ENCODE measurements at regions not wholly inside any gene's neighbourhood (a gene's known extent, or its start where the extent isn't known, plus 50 kb on each side); places are given as distances from the start of the nearest gene placed in this dataset.
"Not testable (repeated sequence)": the region's sequence is repeated elsewhere in the genome, so short reads cannot be mapped to it uniquely, and the experiment has no call there.

DNA sequence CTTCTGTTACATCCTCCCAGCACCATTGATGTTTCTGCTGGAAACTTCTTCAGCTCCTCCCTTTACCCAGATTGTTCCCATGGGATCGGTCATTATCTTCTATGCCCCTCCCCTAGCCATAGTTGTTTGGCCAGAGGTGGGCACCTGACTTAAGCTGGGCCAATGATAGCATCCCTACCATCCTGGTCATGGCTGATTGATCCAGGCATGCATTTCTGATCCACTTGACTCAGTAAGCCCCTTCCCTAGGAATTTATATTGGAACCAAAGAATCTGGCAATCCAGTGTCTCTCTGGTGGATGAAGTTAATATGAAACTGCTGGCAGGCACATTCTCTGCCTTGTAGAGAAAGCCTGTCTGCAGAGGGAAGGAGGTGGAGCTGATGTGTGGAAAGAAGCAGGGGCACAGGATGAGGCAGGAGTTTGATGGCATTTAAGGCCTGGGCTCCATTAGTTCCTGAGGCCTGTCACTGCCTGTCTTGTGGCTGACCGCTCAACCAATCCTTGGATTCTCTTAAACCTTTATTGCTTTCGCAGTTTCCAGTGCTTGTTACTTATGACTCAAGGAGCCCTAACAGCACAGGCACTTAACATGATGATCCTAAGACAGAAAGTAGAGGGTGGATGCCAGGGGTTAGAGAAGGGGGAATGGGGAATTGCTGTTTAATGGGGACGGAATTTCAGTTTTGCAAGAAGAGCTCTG, 152.4 kb downstream of the ABCC12 start:
- no peak for DNase-seq

DNA sequence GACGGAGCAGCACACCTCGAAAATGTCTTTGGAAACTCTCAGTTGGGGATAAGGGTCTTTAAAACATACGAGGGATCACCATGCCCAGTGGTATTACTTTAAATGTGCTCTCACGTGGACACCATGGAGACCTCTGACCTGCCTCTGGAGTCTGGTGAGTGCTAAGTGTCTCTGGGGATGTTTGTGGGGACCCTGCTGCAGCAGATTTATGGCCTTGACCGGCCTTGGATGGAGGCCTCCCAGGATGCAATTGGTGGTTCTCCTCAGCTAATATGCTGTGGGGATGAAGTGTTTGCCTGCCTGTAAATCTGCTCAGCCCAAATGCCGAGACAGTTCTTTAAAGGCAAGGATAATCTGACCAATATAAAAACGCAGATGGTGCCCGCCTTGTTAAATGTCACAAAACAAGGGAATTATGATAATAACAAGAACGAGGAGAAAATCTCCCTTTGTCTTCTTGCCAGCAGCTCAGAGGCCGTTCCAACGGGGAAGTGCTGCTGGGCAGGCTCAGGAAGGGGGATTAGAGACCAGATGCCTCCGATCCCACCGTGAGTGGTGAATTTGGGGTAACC, 154.4 kb downstream of the ABCC12 start:
- DNase-seq = no peak

DNA sequence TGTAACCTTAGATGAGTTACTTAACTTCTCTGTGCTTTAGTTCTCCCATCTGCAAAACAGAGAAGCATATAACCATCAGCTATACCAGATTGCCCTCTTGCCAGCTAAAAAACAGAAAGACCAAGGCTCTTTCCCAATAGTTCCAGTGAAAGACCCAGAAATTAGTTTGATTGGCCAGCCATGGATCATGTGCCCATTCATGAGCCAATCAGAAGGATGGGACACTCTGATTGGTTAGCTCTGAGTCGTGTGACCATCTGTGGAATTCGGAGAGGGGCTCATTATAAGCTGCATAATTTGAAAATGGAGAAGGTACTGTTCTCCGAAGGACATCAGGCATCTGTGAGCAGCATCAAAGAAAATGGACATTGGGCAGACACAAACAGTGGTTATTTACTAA, 155.2 kb downstream of the ABCC12 start:
- DNase-seq = no peak

DNA sequence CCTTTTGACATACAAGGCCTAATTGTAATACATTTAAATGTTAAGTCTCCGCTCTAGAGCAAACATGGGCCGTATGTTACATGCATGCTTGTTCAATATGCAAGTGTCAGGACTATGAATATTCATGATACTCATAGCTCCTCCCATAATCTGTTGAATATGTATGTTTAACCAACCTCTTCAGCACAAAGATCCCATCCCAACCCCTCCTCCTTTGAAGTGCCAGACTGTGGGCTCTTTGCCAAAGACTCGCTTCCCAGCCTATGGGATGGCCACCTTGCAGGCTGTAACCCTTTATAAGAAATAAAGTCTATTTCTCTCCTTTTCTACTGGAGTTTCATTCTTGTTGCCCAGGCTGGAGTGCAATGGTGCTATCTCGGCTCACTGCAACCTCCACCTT, 156.2 kb downstream of the ABCC12 start:
- DNase-seq = no peak

DNA sequence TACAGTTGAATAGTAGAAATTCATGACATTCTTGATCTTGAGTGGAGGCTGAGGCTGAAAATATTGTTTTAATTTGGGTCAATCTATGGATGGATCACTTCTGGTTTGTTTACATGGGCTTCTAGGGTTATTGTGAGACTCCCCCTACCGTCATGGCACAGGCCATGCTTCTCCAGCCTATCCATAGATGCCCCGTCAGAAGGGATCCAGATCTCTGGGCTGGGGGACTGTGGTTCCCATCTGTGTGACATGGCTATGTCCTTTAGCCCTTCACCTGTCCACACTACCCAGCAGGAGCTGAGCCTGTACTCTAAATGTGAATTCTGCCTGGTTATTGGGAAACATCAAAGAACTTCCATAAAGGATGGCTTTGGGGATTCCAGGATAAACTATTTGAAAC, 160.4 kb downstream of the ABCC12 start:
- no peak for DNase-seq

DNA sequence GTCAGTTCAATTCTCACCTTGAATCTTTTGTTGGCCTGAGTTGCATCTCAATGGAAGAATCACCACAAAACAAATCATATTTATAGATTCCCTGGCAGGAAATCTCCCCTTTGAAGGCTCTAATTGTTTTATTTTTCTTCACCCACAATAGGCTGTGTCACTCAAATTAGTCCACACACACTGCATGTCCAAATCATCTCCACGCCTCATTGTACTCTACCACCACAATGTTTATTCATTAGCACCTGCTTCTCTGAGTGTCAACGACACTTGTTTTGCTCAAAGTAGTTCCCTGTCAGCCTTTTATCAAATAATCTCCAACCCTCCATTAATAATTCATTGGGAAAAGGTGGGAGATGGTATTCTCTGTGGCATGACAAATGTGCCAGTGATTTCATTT, 164.3 kb downstream of the ABCC12 start:
- DNase-seq = no peak

DNA sequence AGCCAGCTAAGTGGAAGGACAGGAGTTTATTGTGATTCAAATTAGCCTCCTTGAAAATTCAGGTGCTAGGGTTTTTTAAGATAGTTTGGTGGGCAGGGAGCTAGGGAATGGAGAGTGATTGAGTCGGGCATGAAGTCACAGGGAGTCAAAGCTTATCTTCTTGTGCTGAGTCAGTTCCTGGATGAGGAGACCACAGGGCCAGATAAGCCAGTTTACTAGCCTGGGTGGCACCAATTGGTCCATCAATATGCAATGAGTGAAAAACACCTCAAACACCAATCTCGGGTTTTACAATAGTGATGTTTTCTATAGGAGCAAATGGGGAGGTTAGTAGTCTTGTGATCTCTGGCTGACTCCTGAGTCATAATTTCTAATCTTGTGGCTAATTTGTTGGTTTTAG, 165.1 kb downstream of the ABCC12 start:
- DNase-seq = no peak

DNA sequence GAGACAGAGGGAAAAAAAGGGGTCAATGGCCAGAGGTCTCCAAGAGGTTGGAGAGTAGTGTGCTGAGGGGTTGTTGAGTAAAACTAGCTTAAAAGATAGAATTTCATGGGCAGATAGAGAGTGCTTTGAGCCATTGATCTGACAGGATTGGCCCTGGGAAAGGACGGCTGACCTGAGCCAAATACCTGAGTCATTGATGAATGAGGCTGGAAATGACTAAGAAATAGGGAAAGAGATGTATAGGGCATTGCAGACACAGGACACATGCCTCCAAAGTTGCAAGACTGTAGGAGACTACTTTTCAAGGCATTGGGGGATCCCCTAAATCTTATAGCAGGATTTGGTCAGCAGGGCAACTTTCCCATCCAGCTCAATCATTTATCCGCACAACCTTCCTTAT, 168.7 kb downstream of the ABCC12 start:
- no peak for DNase-seq

DNA sequence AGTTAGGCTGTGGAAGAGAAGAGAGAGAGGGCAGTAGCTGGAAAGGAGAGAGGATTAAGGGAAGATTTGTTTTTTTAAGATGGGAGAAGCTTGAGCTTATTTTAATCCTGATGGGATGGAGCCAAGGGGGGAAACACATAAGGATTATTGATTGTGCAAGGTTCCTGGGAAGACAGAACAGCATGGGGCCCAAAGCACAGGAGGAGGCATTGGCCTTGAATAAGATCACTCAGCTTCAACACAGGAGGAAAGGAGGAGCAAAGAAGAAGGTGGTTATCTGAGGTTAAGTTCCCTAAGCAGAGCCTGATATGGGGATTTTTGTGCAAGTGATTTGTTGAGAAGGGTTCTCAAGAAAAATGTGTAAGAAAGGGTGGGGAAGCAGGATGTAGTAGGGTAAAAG, 169.8 kb downstream of the ABCC12 start:
- DNase-seq = no peak

DNA sequence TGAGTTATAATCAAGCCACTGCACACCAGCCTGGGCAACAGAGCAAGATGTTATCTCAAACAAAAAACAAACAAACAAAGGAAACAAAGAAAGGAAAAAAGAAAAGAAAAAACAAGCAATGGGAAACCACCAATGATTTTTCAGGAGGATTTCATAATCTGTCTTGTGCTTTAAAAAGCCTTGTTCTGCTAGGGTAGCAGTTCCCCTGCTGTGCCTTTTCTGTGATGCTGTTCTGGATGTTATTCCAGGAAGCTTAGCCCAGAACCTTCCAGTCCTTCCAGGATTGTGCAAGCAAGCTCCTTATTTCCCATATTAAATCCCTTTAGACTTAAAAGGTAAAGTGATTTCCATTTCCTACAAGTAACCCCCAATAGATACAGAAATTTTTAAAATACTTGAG, 171.1 kb downstream of the ABCC12 start:
- DNase-seq = no peak

DNA sequence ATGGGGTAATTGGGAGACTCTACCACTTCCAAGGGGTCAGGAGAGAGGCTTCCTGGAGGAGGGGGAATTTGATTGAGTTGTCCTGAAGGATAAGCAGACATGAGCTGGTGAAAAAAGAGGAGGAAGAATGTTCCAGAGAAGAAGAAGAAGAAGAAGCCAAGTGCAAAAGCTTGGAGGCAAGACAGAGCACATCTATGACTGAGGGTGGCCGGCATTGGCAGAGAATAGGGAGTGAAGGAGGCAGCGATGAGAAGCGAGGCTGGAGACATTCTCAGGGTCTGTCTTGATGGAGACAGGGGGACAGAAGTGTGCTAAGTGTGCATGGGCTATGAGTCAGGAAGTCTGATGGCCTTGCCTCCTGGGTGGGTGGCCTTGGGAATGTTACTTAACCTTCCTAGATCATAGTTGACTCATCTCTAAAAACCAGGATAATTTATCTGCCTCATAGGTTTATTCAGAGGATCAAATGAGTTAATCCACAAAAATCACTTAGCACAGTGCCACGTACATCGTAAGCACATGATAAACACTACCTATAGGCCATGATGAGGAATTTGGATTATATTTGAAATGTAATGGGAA, 171.7 kb downstream of the ABCC12 start:
- DNase-seq = no peak

DNA sequence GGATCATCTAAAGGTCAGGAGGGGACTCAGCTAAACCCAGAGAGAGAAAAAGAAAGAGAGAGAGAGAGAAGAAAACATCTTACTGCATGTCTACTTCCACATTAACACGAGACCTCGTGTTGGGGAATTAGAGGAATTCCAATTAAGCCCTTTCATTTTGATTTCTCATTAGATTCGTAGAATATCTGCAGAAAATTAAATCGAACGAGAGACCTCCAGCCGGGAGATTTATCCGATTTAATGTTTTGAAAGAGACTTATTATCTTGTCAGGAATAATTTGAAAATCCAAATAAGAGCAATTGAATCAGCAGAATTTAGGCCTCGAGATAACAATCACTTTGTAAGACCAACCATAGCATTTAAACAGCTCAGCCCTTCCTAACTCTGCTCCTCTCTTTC, 175.6 kb downstream of the ABCC12 start:
- no peak for DNase-seq

DNA sequence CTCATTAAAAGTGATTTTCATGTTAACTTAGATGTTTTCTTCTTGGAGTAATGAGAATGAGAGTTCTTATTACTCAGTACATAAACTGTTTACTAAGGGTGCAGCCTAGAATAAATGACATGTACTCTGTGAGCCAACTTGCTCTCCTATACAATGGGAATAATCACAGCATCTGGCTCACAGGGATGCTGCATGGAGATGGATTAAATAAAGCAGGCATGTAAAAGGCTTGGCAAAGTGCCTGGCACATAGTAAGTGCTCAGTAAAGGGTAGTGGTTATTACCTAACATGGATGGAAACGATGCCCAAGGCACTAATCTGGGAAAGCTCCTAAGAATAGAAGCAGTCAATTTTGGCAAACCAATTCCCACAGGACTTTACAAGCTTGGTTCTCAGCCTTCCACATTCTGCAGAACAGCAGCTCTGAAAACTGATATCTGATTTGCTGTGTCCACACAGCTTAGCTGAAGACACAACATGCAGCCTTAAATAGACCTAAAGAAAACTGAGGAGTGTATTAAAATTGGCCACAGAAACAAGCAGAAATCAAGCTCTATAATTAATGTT, 176.1 kb downstream of the ABCC12 start:
- DNase-seq = no peak

DNA sequence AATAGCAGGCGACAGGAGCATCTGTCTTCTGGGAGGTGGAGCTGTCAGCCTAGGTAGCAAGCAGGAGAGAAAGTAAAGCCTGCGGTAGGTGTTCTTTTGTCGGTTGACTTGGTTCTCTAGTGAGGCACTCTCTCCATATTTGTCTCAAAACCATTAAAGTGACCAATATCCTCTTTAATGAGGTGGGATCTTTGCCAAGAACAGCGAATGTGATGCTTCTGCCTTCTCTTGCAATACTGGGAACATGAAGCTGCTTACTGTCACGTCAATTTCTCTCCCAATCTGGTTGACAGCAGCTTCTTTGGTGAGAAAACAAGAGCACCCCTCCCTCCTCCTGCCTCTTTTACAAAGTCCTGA, 176.7 kb downstream of the ABCC12 start:
- no peak for DNase-seq

DNA sequence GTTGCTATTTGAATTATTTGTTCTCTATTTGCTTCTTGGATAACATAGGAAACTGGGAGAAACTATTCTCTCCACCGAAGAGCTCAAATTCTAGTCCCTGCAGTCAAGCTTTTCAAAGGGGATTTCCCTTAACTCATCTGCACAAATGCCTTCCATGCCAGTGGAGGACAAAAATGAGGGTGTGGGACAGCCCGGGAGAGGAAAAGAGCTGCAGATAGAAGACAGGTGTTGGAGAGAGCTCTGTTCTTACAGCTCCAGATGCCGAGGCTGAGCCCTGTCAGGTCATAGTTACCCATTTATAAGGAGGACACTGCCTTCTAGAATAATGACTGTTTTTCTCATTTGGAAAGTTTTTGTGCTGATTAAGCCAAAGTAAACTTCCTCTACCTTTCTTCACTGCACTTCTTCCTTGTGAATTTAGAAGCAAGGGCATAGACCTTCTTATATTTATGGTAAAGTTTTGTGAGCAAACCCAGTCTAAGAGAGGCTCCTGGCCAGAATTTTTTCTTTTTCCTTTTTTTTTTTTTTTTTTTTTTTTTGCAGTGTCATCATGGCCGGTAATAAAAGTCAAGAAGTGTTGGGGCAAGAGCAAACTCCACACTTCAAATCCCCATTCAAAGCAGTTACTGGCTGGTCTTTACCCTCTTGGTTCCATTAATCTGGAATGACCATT, 177.2 kb downstream of the ABCC12 start:
- no peak for DNase-seq

DNA sequence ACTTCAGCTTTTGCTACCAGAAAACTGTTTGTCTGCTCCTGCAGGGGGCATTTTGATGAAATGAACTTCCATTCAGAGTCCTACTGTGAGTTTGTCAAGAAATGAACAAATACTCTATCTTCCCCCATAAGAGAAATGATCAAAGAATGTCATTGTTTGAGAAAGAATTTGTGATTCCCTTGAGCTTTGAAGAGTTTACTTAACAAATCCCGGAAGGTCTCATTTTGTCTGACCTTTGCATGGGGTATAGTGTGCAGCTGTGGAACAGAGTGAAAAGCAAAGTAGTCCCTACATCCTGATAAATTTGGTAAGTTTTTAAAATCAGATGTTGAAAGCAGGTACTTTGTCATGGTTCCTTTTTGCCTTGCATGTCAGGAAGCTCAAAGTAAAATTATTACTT, 178.0 kb downstream of the ABCC12 start:
- no peak for DNase-seq

DNA sequence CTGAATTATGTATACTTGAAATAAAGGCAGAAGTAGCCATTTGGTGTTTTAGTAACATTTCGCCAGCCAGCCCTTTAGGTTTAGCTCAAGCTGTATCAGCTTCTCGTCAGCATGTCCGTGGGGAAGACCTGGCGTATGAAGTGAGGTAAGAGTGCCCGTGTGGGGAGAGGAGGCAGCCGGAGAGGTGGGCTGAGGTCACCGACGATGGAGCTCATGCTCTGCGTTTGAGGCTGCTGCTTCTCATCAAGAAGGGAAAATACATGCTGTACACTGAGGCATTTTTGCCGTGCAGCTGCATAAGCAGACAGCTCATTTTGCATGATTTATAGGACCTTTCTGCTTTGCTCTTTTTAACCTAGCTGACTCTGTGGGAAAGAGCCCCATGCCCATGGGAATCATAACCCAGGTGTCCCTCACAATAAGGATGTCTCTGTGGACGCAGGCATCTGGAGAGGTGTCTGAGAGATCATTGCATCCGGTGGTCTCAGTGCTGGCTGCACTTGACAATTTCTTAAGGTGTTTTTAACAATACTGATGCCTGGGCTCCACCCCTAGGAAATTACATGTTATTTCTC, 179.1 kb downstream of the ABCC12 start:
- DNase-seq = no peak

DNA sequence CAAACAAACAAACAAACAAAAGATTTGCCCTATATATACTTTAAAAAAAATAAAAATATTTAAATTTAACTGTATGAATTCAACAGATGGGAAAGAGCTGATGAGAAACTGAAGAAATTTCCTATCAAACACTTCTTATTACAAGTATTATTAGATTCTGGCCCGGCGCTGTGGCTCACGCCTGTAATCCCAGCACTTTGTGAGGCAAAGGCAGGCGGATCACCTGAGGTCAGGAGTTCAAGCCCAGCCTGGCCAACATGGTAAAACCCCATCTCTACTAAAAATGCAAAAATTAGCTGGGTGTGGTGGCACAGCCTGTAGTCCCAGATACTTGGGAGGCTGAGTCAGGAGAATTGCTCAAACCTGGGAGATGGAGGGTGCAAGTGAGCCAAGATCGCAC, 180.8 kb downstream of the ABCC12 start:
- DNase-seq = not testable (repeated sequence)

DNA sequence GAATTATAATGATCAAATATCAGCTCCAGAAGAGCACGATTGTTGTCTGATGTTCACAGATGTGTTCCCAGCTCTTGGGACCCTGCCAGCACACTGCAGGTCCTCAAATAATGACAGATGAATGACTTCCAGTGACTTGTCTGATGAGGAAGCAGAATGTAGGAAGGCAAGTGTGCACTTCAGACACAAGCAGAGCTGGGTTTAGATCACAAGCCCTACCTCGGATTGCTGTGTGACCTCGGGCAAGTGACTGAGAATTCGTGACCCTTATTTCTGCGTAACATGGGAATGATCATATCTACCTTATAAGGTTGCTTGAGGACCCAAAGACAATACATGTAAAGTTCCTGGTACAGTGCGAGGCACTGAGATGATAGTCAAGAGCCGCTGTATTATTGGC, 182.2 kb downstream of the ABCC12 start:
- DNase-seq = no peak

DNA sequence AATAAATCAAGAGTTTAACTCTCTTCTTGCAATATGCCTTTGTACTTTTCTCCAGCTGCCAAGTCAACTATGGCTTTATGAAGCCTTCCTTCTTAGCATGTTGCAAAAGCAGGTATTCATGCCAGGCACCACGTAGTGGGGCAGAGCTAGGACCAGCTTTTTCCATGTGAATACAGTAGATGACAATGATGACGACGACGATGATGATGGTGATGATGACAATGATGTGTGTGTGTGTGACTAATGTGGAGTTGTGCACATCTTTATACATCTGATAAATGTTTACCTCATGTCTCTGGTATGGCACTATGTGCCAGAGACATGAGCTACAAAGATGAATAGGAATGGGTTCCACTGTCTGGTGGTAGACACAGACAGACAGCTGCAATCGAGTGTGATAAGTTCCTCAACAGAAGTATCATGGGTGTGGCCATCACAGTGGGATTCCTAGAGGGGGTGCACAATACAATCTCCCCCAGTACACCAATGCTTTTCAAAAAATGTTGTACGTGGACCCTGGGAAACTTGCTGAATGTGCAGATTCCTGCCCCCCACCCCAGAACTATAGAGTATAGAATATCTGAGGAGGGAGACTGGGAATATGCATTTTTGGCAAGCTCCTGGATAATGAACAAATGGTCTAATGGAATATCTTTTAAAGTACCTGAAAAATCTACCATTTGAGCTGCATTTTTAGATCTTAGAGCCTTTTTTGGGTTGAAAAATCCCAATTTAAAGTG, 183.4 kb downstream of the ABCC12 start:
- DNase-seq = no peak

DNA sequence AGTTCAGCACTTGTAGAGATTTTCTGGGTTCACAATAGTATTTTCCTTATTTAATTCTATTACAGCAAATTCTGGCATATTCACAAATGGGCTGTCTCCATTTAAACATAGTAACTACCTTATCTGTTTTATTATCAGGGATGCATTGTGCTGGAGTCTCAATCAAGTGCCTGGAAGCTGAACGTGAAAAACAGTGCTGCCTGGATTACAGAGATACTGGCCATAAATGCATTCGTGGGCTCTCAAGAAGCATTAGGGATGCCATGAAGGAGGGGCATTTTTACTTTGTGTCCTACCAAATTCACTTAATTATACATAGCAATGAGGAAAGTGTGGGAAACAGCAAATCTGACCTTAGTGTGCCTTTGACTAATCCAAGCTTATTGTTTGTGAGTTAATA, 184.6 kb downstream of the ABCC12 start:
- no peak for DNase-seq

DNA sequence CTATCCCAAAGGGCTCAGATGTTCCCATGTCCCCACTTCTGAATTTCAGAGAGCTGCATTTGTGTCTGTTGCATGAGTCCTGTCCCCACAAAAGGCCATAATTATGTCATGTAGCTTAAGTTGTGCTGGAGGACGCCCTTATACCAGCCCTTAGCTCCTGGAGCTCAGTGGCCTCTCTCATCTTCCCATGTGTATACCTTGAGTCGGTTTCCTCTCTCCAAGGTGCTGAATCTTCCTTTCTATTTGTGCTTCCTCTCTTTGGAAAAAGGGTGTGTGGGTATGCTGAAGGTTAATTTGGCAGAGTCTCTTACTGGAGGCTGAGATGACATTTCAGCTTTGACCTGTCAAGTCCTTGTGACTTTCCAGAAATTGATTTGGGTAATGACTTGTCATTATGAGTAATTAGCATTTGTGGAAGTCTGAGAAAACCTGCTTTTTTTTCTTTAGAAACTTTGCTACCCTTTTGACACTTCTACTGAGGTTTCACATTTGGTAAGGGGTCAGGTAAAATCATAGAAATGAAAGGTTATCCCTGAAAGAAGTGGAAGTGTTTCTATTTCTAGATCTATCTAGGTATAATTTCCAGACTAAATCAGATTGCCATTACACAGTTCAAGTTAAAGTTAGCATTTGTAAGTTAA, 185.4 kb downstream of the ABCC12 start:
- DNase-seq = no peak

All from activated effector memory CD4-positive, alpha-beta T cell treated with anti-CD3 and anti-CD28 coated beads, Interleukin-2, amount 50 U/mL, for 16 hours (primary cell).